SK-N-SH (cell line): ENCODE measurements at regions not wholly inside any gene's neighbourhood (a gene's known extent, or its start where the extent isn't known, plus 50 kb on each side); places are given as distances from the start of the nearest gene placed in this dataset.

Experiments
- TF ChIP-seq, protein P1 (sequence below): IDR thresholded peaks from 2 replicates; pipeline ENCODE4 v1.6.1; 2012; ENCODE audit warnings: mild to moderate bottlenecking, low read depth, low read length, moderate library complexity
- TF ChIP-seq, protein P2 (sequence below): fragments of 200-600 bp; sonication (generic); IDR thresholded peaks from 2 replicates; pipeline ENCODE4 v1.6.1; 2017; ENCODE audit warnings: antibody characterized with exemption, mild to moderate bottlenecking, moderate library complexity
- TF ChIP-seq, protein P3 (sequence below): IDR thresholded peaks from 2 replicates; pipeline ENCODE4; 2012

DNA sequence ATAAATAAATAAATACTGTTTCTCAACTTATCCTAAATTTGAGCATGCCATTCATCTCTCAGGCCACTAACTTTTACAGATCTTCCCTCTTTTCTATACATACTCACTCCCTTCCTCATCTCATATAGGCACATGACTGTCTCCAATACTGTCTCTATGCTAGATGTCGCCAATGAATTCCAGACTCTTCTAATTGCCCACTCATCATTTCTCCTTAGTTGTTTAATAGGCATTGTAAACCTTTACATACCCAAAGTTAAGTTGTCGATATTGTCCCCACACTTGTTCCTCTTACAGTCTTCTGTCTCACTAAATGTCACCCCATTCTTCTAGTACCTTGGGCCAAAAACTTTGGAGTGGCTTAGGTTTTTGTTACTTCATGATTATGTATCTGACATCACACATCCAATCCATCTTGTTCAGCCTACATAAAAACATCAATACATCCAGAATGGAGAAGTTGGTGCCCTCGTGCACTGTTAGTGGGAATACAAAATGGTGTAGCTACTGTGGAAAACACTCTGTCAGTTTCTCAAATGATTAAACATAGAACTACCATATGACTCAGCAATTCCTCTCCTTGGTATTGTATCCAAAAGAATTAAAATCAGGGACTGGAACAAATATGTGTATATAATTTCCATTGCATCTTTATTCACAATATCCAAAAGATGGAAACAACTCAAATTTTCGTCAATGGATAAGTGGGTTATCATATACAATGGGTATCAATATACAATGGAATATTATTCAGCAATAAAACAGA, 935.1 kb downstream of the SLC4A3 start:
- TF ChIP-seq, protein P1, sequence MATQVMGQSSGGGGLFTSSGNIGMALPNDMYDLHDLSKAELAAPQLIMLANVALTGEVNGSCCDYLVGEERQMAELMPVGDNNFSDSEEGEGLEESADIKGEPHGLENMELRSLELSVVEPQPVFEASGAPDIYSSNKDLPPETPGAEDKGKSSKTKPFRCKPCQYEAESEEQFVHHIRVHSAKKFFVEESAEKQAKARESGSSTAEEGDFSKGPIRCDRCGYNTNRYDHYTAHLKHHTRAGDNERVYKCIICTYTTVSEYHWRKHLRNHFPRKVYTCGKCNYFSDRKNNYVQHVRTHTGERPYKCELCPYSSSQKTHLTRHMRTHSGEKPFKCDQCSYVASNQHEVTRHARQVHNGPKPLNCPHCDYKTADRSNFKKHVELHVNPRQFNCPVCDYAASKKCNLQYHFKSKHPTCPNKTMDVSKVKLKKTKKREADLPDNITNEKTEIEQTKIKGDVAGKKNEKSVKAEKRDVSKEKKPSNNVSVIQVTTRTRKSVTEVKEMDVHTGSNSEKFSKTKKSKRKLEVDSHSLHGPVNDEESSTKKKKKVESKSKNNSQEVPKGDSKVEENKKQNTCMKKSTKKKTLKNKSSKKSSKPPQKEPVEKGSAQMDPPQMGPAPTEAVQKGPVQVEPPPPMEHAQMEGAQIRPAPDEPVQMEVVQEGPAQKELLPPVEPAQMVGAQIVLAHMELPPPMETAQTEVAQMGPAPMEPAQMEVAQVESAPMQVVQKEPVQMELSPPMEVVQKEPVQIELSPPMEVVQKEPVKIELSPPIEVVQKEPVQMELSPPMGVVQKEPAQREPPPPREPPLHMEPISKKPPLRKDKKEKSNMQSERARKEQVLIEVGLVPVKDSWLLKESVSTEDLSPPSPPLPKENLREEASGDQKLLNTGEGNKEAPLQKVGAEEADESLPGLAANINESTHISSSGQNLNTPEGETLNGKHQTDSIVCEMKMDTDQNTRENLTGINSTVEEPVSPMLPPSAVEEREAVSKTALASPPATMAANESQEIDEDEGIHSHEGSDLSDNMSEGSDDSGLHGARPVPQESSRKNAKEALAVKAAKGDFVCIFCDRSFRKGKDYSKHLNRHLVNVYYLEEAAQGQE, result no peak
- TF ChIP-seq, protein P2, sequence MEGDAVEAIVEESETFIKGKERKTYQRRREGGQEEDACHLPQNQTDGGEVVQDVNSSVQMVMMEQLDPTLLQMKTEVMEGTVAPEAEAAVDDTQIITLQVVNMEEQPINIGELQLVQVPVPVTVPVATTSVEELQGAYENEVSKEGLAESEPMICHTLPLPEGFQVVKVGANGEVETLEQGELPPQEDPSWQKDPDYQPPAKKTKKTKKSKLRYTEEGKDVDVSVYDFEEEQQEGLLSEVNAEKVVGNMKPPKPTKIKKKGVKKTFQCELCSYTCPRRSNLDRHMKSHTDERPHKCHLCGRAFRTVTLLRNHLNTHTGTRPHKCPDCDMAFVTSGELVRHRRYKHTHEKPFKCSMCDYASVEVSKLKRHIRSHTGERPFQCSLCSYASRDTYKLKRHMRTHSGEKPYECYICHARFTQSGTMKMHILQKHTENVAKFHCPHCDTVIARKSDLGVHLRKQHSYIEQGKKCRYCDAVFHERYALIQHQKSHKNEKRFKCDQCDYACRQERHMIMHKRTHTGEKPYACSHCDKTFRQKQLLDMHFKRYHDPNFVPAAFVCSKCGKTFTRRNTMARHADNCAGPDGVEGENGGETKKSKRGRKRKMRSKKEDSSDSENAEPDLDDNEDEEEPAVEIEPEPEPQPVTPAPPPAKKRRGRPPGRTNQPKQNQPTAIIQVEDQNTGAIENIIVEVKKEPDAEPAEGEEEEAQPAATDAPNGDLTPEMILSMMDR, result no peak
- TF ChIP-seq, protein P3, sequence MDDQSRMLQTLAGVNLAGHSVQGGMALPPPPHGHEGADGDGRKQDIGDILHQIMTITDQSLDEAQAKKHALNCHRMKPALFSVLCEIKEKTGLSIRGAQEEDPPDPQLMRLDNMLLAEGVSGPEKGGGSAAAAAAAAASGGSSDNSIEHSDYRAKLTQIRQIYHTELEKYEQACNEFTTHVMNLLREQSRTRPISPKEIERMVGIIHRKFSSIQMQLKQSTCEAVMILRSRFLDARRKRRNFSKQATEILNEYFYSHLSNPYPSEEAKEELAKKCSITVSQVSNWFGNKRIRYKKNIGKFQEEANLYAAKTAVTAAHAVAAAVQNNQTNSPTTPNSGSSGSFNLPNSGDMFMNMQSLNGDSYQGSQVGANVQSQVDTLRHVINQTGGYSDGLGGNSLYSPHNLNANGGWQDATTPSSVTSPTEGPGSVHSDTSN, result no peak
